ENCODE measurements at regions not wholly inside any gene's neighbourhood (a gene's known extent, or its start where the extent isn't known, plus 50 kb on each side); places are given as distances from the start of the nearest gene placed in this dataset.

DNA sequence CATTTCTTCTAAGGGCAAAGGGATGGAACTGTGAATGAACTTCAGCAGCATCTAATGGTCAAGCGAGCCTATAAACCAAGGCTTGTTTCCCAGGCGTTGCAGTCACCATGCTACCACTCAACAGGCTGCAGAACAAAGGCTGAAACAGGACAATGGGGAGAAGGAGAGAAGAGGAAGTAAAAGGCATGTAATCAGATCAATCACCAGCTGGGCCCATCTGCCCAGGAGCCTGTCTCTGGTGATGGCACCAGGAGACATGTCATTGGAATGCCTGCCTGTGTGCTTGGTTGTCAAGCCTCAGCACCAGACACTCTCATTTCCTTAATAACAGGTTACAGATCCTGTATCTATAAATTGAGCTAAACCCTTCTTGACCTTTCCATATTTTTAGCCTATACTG, 81.7 kb upstream of the UMPS start:
- TF ChIP-seq POLR2A (IDR thresholded peaks at IDR 0.05) (no peak), EP300 (IDR thresholded peaks at IDR 0.05) (no peak)
- TF ChIP-seq, protein P1, sequence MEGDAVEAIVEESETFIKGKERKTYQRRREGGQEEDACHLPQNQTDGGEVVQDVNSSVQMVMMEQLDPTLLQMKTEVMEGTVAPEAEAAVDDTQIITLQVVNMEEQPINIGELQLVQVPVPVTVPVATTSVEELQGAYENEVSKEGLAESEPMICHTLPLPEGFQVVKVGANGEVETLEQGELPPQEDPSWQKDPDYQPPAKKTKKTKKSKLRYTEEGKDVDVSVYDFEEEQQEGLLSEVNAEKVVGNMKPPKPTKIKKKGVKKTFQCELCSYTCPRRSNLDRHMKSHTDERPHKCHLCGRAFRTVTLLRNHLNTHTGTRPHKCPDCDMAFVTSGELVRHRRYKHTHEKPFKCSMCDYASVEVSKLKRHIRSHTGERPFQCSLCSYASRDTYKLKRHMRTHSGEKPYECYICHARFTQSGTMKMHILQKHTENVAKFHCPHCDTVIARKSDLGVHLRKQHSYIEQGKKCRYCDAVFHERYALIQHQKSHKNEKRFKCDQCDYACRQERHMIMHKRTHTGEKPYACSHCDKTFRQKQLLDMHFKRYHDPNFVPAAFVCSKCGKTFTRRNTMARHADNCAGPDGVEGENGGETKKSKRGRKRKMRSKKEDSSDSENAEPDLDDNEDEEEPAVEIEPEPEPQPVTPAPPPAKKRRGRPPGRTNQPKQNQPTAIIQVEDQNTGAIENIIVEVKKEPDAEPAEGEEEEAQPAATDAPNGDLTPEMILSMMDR (IDR thresholded peaks at IDR 0.05), result no peak
